ENCODE measurements at regions not wholly inside any gene's neighbourhood (a gene's known extent, or its start where the extent isn't known, plus 50 kb on each side); places are given as distances from the start of the nearest gene placed in this dataset.
"Not testable (repeated sequence)": the region's sequence is repeated elsewhere in the genome, so short reads cannot be mapped to it uniquely, and the experiment has no call there.

- no peak for DNase-seq
Observed at GRCh38 chr13:57784633-57785032, 153.1 kb downstream of the PCDH17 start.

GRCh38 chr13:57787058-57787791, 155.7 kb downstream of the PCDH17 start:
- DNase-seq = no peak

GRCh38 chr13:57799624-57800023, 168.1 kb downstream of the PCDH17 start:
- DNase-seq = no peak

GRCh38 chr13:57813651-57814050, 182.1 kb downstream of the PCDH17 start:
- no peak for DNase-seq

- DNase-seq = no peak
Observed at GRCh38 chr13:57815600-57815999, 184.1 kb downstream of the PCDH17 start.

- DNase-seq = no peak
Observed at GRCh38 chr13:57820924-57821323, 189.4 kb downstream of the PCDH17 start.

- no peak for DNase-seq
Observed at GRCh38 chr13:57823704-57824103, 192.2 kb downstream of the PCDH17 start.

GRCh38 chr13:57824121-57824520, 192.6 kb downstream of the PCDH17 start:
- DNase-seq = no peak

GRCh38 chr13:57825066-57825465, 193.5 kb downstream of the PCDH17 start:
- no peak for DNase-seq

GRCh38 chr13:57829496-57829895, 198.0 kb downstream of the PCDH17 start:
- DNase-seq = no peak

- no peak for DNase-seq
Observed at GRCh38 chr13:57832187-57832586, 200.6 kb downstream of the PCDH17 start.

GRCh38 chr13:57837801-57838200, 206.3 kb downstream of the PCDH17 start:
- DNase-seq = no peak

- no peak for DNase-seq
Observed at GRCh38 chr13:57843521-57843920, 212.0 kb downstream of the PCDH17 start.

- no peak for DNase-seq
Observed at GRCh38 chr13:57846600-57847173, 215.1 kb downstream of the PCDH17 start.

GRCh38 chr13:57857945-57858344, 226.4 kb downstream of the PCDH17 start:
- no peak for DNase-seq

GRCh38 chr13:57858376-57858775, 226.8 kb downstream of the PCDH17 start:
- no peak for DNase-seq

GRCh38 chr13:57862879-57863278, 231.3 kb downstream of the PCDH17 start:
- DNase-seq = no peak

GRCh38 chr13:57865600-57866294, 234.2 kb downstream of the PCDH17 start:
- no peak for DNase-seq

- DNase-seq = no peak
Observed at GRCh38 chr13:57874530-57874929, 243.0 kb downstream of the PCDH17 start.

- no peak for DNase-seq
Observed at GRCh38 chr13:57877601-57878000, 246.1 kb downstream of the PCDH17 start.

GRCh38 chr13:57878291-57878690, 246.7 kb downstream of the PCDH17 start:
- DNase-seq = no peak

GRCh38 chr13:57897225-57897624, 265.7 kb downstream of the PCDH17 start:
- DNase-seq = no peak

- DNase-seq = no peak
Observed at GRCh38 chr13:57899096-57899495, 267.6 kb downstream of the PCDH17 start.

- DNase-seq = not testable (repeated sequence)
Observed at GRCh38 chr13:57909833-57910232, 278.3 kb downstream of the PCDH17 start.

Data from NCI-H226 (cell line).